Hepatocyte (in vitro differentiated cells): ENCODE measurements at regions not wholly inside any gene's neighbourhood (a gene's known extent, or its start where the extent isn't known, plus 50 kb on each side); places are given as distances from the start of the nearest gene placed in this dataset.

Experiments used
- EZH2 ChIP-seq: fragments of 200-600 bp; sonication (generic); IDR thresholded peaks from 2 replicates; pipeline ENCODE4 v1.6.1; 2016; ENCODE audit warnings: antibody characterized with exemption, mild to moderate bottlenecking, borderline replicate concordance
- EZH2phosphoT487 ChIP-seq: fragments of 200-600 bp; sonication (generic); IDR thresholded peaks from one replicate; pipeline ENCODE4 v1.6.1; 2018; ENCODE audit warnings: antibody characterized with exemption, mild to moderate bottlenecking, low read depth, moderate library complexity; ENCODE audit not compliant: unreplicated experiment, severe bottlenecking
- TF ChIP-seq, protein P1 (sequence below): fragments of 200-600 bp; sonication (generic); IDR thresholded peaks from 2 replicates; pipeline ENCODE4 v1.5.1; 2016; ENCODE audit warnings: antibody characterized with exemption, mild to moderate bottlenecking; ENCODE audit not compliant: poor library complexity

DNA sequence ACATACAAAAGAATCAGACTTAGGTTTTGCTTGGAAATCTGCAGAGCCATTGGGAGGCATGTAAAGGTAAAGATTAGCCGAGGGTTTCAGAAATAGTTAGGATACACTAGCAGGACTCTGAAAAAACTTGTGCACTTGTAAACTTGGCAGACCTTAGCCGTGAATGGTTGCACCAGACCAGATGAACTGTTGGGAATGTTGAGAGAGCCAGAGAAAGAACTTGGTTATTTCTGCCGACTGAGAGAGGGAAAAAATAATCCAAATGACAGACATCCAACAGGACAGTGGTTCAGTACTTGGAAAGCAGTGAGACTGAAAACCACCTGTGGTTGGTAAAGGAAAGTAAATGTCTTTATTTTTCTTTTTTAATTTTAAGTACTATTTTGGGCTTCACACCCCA, 222.5 kb upstream of the DDHD1 start:
- TF ChIP-seq EZH2phosphoT487: no peak
- TF ChIP-seq, protein P1, sequence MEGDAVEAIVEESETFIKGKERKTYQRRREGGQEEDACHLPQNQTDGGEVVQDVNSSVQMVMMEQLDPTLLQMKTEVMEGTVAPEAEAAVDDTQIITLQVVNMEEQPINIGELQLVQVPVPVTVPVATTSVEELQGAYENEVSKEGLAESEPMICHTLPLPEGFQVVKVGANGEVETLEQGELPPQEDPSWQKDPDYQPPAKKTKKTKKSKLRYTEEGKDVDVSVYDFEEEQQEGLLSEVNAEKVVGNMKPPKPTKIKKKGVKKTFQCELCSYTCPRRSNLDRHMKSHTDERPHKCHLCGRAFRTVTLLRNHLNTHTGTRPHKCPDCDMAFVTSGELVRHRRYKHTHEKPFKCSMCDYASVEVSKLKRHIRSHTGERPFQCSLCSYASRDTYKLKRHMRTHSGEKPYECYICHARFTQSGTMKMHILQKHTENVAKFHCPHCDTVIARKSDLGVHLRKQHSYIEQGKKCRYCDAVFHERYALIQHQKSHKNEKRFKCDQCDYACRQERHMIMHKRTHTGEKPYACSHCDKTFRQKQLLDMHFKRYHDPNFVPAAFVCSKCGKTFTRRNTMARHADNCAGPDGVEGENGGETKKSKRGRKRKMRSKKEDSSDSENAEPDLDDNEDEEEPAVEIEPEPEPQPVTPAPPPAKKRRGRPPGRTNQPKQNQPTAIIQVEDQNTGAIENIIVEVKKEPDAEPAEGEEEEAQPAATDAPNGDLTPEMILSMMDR: no peak
- no peak for TF ChIP-seq EZH2
